ENCODE measurements at regions not wholly inside any gene's neighbourhood (a gene's known extent, or its start where the extent isn't known, plus 50 kb on each side); places are given as distances from the start of the nearest gene placed in this dataset.

- TF ChIP-seq, protein P1, sequence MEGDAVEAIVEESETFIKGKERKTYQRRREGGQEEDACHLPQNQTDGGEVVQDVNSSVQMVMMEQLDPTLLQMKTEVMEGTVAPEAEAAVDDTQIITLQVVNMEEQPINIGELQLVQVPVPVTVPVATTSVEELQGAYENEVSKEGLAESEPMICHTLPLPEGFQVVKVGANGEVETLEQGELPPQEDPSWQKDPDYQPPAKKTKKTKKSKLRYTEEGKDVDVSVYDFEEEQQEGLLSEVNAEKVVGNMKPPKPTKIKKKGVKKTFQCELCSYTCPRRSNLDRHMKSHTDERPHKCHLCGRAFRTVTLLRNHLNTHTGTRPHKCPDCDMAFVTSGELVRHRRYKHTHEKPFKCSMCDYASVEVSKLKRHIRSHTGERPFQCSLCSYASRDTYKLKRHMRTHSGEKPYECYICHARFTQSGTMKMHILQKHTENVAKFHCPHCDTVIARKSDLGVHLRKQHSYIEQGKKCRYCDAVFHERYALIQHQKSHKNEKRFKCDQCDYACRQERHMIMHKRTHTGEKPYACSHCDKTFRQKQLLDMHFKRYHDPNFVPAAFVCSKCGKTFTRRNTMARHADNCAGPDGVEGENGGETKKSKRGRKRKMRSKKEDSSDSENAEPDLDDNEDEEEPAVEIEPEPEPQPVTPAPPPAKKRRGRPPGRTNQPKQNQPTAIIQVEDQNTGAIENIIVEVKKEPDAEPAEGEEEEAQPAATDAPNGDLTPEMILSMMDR (tag by site-specific recombination; IDR thresholded peaks at IDR 0.05): no peak
- no peak for TF ChIP-seq ATF2 (tag by site-specific recombination; IDR thresholded peaks at IDR 0.05; ENCODE audit: low read depth)
- TF ChIP-seq, protein P2, sequence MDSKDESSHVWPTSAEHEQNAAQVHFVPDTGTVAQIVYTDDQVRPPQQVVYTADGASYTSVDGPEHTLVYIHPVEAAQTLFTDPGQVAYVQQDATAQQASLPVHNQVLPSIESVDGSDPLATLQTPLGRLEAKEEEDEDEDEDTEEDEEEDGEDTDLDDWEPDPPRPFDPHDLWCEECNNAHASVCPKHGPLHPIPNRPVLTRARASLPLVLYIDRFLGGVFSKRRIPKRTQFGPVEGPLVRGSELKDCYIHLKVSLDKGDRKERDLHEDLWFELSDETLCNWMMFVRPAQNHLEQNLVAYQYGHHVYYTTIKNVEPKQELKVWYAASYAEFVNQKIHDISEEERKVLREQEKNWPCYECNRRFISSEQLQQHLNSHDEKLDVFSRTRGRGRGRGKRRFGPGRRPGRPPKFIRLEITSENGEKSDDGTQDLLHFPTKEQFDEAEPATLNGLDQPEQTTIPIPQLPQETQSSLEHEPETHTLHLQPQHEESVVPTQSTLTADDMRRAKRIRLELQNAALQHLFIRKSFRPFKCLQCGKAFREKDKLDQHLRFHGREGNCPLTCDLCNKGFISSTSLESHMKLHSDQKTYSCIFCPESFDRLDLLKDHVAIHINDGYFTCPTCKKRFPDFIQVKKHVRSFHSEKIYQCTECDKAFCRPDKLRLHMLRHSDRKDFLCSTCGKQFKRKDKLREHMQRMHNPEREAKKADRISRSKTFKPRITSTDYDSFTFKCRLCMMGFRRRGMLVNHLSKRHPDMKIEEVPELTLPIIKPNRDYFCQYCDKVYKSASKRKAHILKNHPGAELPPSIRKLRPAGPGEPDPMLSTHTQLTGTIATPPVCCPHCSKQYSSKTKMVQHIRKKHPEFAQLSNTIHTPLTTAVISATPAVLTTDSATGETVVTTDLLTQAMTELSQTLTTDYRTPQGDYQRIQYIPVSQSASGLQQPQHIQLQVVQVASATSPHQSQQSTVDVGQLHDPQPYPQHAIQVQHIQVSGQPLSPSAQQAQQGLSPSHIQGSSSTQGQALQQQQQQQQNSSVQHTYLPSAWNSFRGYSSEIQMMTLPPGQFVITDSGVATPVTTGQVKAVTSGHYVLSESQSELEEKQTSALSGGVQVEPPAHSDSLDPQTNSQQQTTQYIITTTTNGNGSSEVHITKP (tag by site-specific recombination; IDR thresholded peaks at IDR 0.05): no peak
- no peak for TF ChIP-seq ZBTB7A (tag by site-specific recombination; IDR thresholded peaks at IDR 0.05; ENCODE audit: low read depth)
- TF ChIP-seq, protein P3, sequence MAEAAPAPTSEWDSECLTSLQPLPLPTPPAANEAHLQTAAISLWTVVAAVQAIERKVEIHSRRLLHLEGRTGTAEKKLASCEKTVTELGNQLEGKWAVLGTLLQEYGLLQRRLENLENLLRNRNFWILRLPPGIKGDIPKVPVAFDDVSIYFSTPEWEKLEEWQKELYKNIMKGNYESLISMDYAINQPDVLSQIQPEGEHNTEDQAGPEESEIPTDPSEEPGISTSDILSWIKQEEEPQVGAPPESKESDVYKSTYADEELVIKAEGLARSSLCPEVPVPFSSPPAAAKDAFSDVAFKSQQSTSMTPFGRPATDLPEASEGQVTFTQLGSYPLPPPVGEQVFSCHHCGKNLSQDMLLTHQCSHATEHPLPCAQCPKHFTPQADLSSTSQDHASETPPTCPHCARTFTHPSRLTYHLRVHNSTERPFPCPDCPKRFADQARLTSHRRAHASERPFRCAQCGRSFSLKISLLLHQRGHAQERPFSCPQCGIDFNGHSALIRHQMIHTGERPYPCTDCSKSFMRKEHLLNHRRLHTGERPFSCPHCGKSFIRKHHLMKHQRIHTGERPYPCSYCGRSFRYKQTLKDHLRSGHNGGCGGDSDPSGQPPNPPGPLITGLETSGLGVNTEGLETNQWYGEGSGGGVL (tag by site-specific recombination; IDR thresholded peaks at IDR 0.05): no peak
- TF ChIP-seq ZNF571 (tag by site-specific recombination; IDR thresholded peaks at IDR 0.05): no peak
- no peak for TF ChIP-seq ZNF248 (tag by site-specific recombination; IDR thresholded peaks at IDR 0.05)
- no peak for TF ChIP-seq ZNF280C (tag by site-specific recombination; IDR thresholded peaks at IDR 0.05)
- no peak for TF ChIP-seq ZBTB1 (tag by site-specific recombination; IDR thresholded peaks at IDR 0.05)
- TF ChIP-seq ZNF16 (tag by site-specific recombination; IDR thresholded peaks at IDR 0.05; ENCODE audit: low read depth): no peak
- no peak for TF ChIP-seq KLF7 (tag by site-specific recombination; IDR thresholded peaks at IDR 0.05; ENCODE audit: borderline replicate concordance)
- no peak for TF ChIP-seq ZNF561 (tag by site-specific recombination; IDR thresholded peaks at IDR 0.05; ENCODE audit: borderline replicate concordance)
- TF ChIP-seq GLI2 (tag by site-specific recombination; IDR thresholded peaks at IDR 0.05; ENCODE audit: borderline replicate concordance, low read depth): no peak
These were observed 372.7 kb upstream of the ATP10A start for GRCh38 chr15:26235864-26236263.

Data from HEK293 (cell line).